ENCODE measurements at regions not wholly inside any gene's neighbourhood (a gene's known extent, or its start where the extent isn't known, plus 50 kb on each side); places are given as distances from the start of the nearest gene placed in this dataset.

GRCh38 chr14:71346685-71347084 is 439.4 kb downstream of the PCNX1 start:
- H3K4me2 ChIP-seq (ENCODE audit: insufficient read depth, insufficient read length, low read length) = no peak overlapping the region
- no peak overlapping the region for H3K56ac ChIP-seq (ENCODE audit: insufficient read length, low read depth, low read length)
- no peak overlapping the region for H3K23ac ChIP-seq (ENCODE audit: insufficient read length, low read depth, low read length)
- H3K9me3 ChIP-seq (ENCODE audit: control insufficient read depth, low read depth, low read length) = no peaks in the 10 kb centered on the region
- TF ChIP-seq, protein P1, sequence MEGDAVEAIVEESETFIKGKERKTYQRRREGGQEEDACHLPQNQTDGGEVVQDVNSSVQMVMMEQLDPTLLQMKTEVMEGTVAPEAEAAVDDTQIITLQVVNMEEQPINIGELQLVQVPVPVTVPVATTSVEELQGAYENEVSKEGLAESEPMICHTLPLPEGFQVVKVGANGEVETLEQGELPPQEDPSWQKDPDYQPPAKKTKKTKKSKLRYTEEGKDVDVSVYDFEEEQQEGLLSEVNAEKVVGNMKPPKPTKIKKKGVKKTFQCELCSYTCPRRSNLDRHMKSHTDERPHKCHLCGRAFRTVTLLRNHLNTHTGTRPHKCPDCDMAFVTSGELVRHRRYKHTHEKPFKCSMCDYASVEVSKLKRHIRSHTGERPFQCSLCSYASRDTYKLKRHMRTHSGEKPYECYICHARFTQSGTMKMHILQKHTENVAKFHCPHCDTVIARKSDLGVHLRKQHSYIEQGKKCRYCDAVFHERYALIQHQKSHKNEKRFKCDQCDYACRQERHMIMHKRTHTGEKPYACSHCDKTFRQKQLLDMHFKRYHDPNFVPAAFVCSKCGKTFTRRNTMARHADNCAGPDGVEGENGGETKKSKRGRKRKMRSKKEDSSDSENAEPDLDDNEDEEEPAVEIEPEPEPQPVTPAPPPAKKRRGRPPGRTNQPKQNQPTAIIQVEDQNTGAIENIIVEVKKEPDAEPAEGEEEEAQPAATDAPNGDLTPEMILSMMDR (conservative IDR thresholded peaks at IDR 0.05) = no peak
- no peak overlapping the region for H3K27ac Mint-ChIP-seq
- H2BK15ac ChIP-seq (ENCODE audit: low read depth, low read length) = no peak overlapping the region
- H3K4me1 ChIP-seq (ENCODE audit: insufficient read depth, low read length) = no peaks in the 10 kb centered on the region; the same call in 1 of the 2 replicates
- no peaks in the 10 kb centered on the region for H3K9me3 Mint-ChIP-seq
- no peak overlapping the region for H4K91ac ChIP-seq (ENCODE audit: insufficient read length, low read depth, low read length)
- no peak overlapping the region for H2AK5ac ChIP-seq (ENCODE audit: insufficient read length, low read length)
- no peak overlapping the region for H2BK120ac ChIP-seq (ENCODE audit: low read depth, low read length, poor library complexity, severe bottlenecking)
- peaks cover 5% of the 10 kb centered on the region for H3K79me1 ChIP-seq (ENCODE audit: insufficient read depth, low read depth, low read length, poor library complexity, severe bottlenecking)
- H4K20me1 ChIP-seq (ENCODE audit: control insufficient read depth, insufficient read depth, insufficient read length) = no peaks in the 10 kb centered on the region
- no CpG with 5 or more reads among the region's 5 CpGs for WGBS (ENCODE audit: extremely low coverage, insufficient read length, low lambda C conversion rate)
- no peak overlapping the region for H4K8ac ChIP-seq (replicated peaks; ENCODE audit: insufficient read length, low read depth, low read length)
- H3K27me3 ChIP-seq (ENCODE audit: insufficient read depth, low read length) = no peaks in the 10 kb centered on the region
- no peak overlapping the region for H3K4ac ChIP-seq (ENCODE audit: low read depth, low read length)
- H2AFZ ChIP-seq (ENCODE audit: low read length) = no peak overlapping the region
- no peak overlapping the region for H3T11ph ChIP-seq (ENCODE audit: low read length)
- H2BK20ac ChIP-seq (ENCODE audit: low read depth, low read length, poor library complexity, severe bottlenecking) = no peak overlapping the region
- H2BK12ac ChIP-seq (ENCODE audit: insufficient read length, low read depth, low read length) = no peak overlapping the region
- H2BK5ac ChIP-seq (ENCODE audit: insufficient read length, low read length) = no peak overlapping the region
- no peak overlapping the region for H3K18ac ChIP-seq (ENCODE audit: insufficient read length, low read depth, low read length)
- H3K27me3 Mint-ChIP-seq (ENCODE audit: low read depth) = no peaks in the 10 kb centered on the region
- no peak overlapping the region for H3K9ac ChIP-seq (ENCODE audit: extremely low read depth, insufficient read length, low read length)
- H3K36me3 Mint-ChIP-seq (ENCODE audit: insufficient read depth in 1 of 3, low read depth in 3 of 3) = no peaks in the 10 kb centered on the region; a peak in 1 of 7 replicates
- H3K14ac ChIP-seq (ENCODE audit: insufficient read depth, low read length) = no peak overlapping the region
- no peak overlapping the region for H3K4me3 Mint-ChIP-seq
- H3K4me1 Mint-ChIP-seq = peaks cover 22 to 24% of the 10 kb centered on the region in 2 experiments
- H4K5ac ChIP-seq (ENCODE audit: insufficient read length, low read depth, low read length) = no peak overlapping the region
- no peak overlapping the region for H3K27ac ChIP-seq (ENCODE audit: insufficient read length, low read depth, low read length)
- DNase-seq = no peak
- no peaks in the 10 kb centered on the region for H3K23me2 ChIP-seq (ENCODE audit: insufficient read length, low read depth, low read length, poor library complexity, severe bottlenecking)
- H3K79me2 ChIP-seq (ENCODE audit: insufficient read depth, low read length) = peaks cover 8% of the 10 kb centered on the region; the same call in 1 of the 2 replicates
